Rectal smooth muscle tissue (tissue), 1 donor: ENCODE measurements at regions not wholly inside any gene's neighbourhood (a gene's known extent, or its start where the extent isn't known, plus 50 kb on each side); places are given as distances from the start of the nearest gene placed in this dataset.

Source experiments
- H3K27ac ChIP-seq: one replicate; pipeline ENCODE4 v1.7.0; 2013; ENCODE audit warnings: low read depth, low read length, inconsistent platforms
- H3K27me3 ChIP-seq: one replicate; pipeline ENCODE4 v1.7.0; 2013; ENCODE audit warnings: low read length; ENCODE audit not compliant: control insufficient read depth, insufficient read depth
- H3K36me3 ChIP-seq: one replicate; pipeline ENCODE4 v1.7.0; 2013; ENCODE audit warnings: low read length; ENCODE audit not compliant: control insufficient read depth, insufficient read depth
- H3K4me1 ChIP-seq: one replicate; pipeline ENCODE4 v1.7.0; 2013; ENCODE audit warnings: low read length; ENCODE audit not compliant: control insufficient read depth, insufficient read depth
- H3K4me3 ChIP-seq: one replicate; pipeline ENCODE4 v1.7.0; 2013; ENCODE audit warnings: low read length
- H3K9ac ChIP-seq: one replicate; pipeline ENCODE4 v1.7.0; 2013; ENCODE audit warnings: low read length

DNA sequence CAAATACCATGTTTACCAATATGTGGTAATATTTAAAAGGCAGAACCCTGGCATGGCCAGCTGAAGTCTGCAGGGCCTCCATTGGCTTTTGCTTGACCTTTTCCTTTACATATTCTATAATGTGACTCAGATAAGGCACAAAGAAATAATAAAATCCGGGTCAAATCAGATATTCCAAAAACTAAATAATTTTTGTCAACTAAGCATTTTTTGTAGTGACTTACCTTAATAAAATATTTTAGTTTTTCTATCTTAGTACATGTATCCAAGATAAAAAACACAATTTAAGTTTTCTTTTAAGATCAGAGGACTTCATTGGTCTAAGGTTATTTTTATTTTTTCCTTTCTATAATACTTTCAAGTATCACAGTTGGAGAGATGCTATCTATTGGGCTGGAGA is 179.4 kb upstream of the ADAMTS5 start:
- no peak overlapping the region for H3K27ac ChIP-seq
- no peaks in the 10 kb centered on the region for H3K4me1 ChIP-seq
- H3K4me3 ChIP-seq = no peak overlapping the region
- no peak overlapping the region for H3K9ac ChIP-seq
- no peaks in the 10 kb centered on the region for H3K36me3 ChIP-seq
- H3K27me3 ChIP-seq = no peaks in the 10 kb centered on the region

DNA sequence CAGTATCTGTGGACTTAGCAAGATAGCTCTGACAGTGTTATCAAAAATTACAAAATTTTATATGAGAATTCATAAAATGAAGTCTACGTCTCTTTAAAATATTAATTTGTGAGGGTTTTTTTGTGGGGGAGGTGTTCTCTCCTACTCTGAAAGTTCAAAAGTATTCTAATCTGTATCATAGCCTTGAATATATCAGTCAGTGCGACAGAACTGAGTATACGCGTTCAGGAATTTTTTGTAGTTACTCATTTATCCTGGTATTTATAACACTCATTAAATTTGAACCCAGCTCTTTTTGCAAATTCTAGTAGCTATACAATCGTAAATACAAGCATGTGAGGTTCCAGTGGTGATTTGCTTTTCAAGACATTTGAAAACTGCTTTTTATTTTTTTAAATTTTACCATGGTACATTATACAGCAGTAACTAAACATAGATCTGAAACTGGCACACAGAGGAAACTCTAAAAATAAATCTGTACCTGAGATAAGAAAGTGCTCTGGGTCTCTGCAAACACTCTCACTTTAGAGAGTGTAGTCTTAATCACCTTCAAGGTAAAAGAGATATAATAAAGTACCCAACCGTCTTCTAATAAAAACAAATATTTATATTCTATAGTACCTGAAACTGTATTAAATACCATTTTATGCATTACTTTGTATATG is 178.4 kb upstream of the ADAMTS5 start:
- Histone ChIP-seq H3K36me3 (no peaks in the 10 kb centered on the region), H3K4me1 (no peaks in the 10 kb centered on the region), H3K27ac (no peak overlapping the region), H3K4me3 (no peak overlapping the region), H3K27me3 (no peaks in the 10 kb centered on the region), H3K9ac (no peak overlapping the region)

DNA sequence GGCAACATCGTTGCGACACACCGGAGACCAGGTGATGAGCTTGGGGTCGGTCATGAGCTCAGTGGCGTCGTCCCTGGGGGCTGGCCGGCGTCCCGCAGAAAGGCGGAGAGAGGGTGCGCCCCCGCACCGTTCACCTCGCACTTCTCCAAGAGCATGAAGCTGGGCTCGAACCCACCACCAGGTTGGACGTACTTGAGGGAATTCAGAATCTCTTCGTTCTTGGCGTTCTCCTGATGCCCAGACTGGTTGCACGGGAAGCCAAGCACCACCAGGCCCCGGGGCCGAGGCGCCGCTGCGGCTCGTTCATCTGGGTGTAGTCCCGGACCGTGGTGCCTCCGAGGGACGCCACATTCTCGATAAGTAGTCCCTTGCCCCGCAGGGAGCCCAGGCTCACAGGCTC is 176.6 kb upstream of the ADAMTS5 start:
- H3K9ac ChIP-seq = no peak overlapping the region
- no peaks in the 10 kb centered on the region for H3K4me1 ChIP-seq
- H3K36me3 ChIP-seq = no peaks in the 10 kb centered on the region
- H3K27ac ChIP-seq = no peak overlapping the region
- no peaks in the 10 kb centered on the region for H3K27me3 ChIP-seq
- no peak overlapping the region for H3K4me3 ChIP-seq

DNA sequence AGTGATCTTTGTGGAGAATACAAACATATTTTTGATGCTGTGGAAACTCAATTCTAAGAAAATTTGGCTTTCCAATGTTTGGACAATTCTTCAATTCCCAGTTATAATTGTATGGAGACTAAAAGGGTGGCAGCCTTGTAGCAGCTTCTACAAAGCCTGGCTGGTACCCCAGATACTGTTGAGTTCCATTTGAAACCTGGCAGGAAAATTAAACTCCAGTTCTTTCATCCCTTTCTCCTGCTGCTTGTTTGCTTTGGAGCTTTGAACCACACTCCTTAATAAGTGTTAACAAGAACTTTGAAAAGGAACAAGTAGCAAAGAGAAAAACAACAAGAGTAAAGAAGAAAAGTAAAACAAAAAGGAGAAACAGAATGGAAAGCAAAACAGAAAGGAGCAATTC is 172.6 kb upstream of the ADAMTS5 start:
- no peak overlapping the region for H3K27ac ChIP-seq
- H3K36me3 ChIP-seq = no peaks in the 10 kb centered on the region
- H3K4me3 ChIP-seq = no peak overlapping the region
- H3K9ac ChIP-seq = no peak overlapping the region
- H3K27me3 ChIP-seq = no peaks in the 10 kb centered on the region
- H3K4me1 ChIP-seq = no peaks in the 10 kb centered on the region

- Histone ChIP-seq H3K4me1 (no peaks in the 10 kb centered on the region), H3K27me3 (no peaks in the 10 kb centered on the region), H3K9ac (no peak overlapping the region), H3K36me3 (no peaks in the 10 kb centered on the region), H3K4me3 (no peak overlapping the region), H3K27ac (no peak overlapping the region)
Measured at GRCh38 chr21:27134516-27134915, 167.6 kb upstream of the ADAMTS5 start.

- Histone ChIP-seq H3K9ac (no peak overlapping the region), H3K36me3 (no peaks in the 10 kb centered on the region), H3K4me1 (no peaks in the 10 kb centered on the region), H3K4me3 (no peak overlapping the region), H3K27ac (no peak overlapping the region), H3K27me3 (no peaks in the 10 kb centered on the region)
Measured at GRCh38 chr21:27132266-27132665, 165.4 kb upstream of the ADAMTS5 start.

- Histone ChIP-seq H3K27ac (no peak overlapping the region), H3K36me3 (no peaks in the 10 kb centered on the region), H3K4me3 (no peak overlapping the region), H3K27me3 (no peaks in the 10 kb centered on the region), H3K4me1 (no peaks in the 10 kb centered on the region), H3K9ac (no peak overlapping the region)
Measured at GRCh38 chr21:27130154-27130553, 163.3 kb upstream of the ADAMTS5 start.

- Histone ChIP-seq H3K4me3 (no peak overlapping the region), H3K27me3 (no peaks in the 10 kb centered on the region), H3K27ac (no peak overlapping the region), H3K4me1 (no peaks in the 10 kb centered on the region), H3K36me3 (no peaks in the 10 kb centered on the region), H3K9ac (no peak overlapping the region)
Measured at GRCh38 chr21:27129694-27130093, 162.8 kb upstream of the ADAMTS5 start.

DNA sequence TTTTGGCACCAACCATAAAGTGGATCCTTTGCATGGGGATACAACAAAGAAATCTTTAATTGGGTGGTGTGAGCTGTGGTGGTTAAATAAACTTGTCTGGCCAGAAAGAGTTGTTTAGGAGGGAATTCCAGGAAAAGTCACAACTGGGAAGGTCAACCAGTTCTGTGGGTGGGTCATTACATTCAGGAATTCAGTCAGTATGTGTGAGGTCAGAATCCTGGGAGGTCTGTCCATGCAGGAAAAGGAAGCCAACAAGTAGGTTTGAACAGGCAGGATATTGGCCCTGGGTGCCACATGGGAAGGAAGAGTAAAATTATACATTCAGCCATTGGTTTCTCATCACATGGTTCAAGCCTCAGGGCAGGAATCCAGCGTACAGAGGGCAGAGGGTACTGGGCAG is 162.3 kb upstream of the ADAMTS5 start:
- Histone ChIP-seq H3K4me3 (no peak overlapping the region), H3K36me3 (no peaks in the 10 kb centered on the region), H3K9ac (no peak overlapping the region), H3K27me3 (no peaks in the 10 kb centered on the region), H3K4me1 (no peaks in the 10 kb centered on the region), H3K27ac (no peak overlapping the region)

DNA sequence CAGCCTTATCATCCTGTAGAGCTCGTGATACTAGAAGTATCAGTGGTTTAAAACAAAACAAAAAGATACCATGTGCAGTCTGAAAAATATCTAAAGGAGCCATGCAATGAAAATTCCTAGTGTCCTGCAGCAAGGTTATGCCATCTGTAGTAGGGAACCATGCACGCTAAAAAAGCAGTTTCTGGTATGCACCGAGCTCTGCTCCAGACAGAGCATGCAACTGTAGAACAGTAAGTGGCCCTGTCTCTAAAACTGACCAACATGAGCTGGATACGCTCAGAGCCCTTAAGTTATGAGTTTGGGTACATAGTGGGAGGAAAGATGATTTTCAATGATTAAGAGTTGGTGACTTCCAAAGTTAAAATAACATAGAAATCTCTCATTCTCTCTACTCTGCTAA is 159.3 kb upstream of the ADAMTS5 start:
- no peak overlapping the region for H3K9ac ChIP-seq
- H3K27me3 ChIP-seq = no peaks in the 10 kb centered on the region
- no peaks in the 10 kb centered on the region for H3K4me1 ChIP-seq
- H3K27ac ChIP-seq = no peak overlapping the region
- no peak overlapping the region for H3K4me3 ChIP-seq
- H3K36me3 ChIP-seq = no peaks in the 10 kb centered on the region

- Histone ChIP-seq H3K4me1 (no peaks in the 10 kb centered on the region), H3K27me3 (no peaks in the 10 kb centered on the region), H3K36me3 (no peaks in the 10 kb centered on the region), H3K4me3 (no peak overlapping the region), H3K27ac (no peak overlapping the region), H3K9ac (no peak overlapping the region)
Measured at GRCh38 chr21:27122686-27123085, 155.8 kb upstream of the ADAMTS5 start.

- no peaks in the 10 kb centered on the region for H3K36me3 ChIP-seq
- H3K4me1 ChIP-seq = no peaks in the 10 kb centered on the region
- H3K9ac ChIP-seq = no peak overlapping the region
- H3K27me3 ChIP-seq = no peaks in the 10 kb centered on the region
- no peak overlapping the region for H3K4me3 ChIP-seq
- H3K27ac ChIP-seq = no peak overlapping the region
Measured at GRCh38 chr21:27114111-27114510, 147.2 kb upstream of the ADAMTS5 start.

GRCh38 chr21:27112186-27112585 is 145.3 kb upstream of the ADAMTS5 start:
- Histone ChIP-seq H3K27ac (no peak overlapping the region), H3K4me1 (no peaks in the 10 kb centered on the region), H3K36me3 (no peaks in the 10 kb centered on the region), H3K4me3 (no peak overlapping the region), H3K27me3 (no peaks in the 10 kb centered on the region), H3K9ac (no peak overlapping the region)
